Panc1 (cell line): ENCODE measurements at regions not wholly inside any gene's neighbourhood (a gene's known extent, or its start where the extent isn't known, plus 50 kb on each side); places are given as distances from the start of the nearest gene placed in this dataset.
"Not testable (repeated sequence)": the region's sequence is repeated elsewhere in the genome, so short reads cannot be mapped to it uniquely, and the experiment has no call there.

Experiments
- ATAC-seq: fragments of 200-7000 bp; cut with Tn5 transposase; 2 replicates; pipeline ENCODE4 v1.9.1; 2020; ENCODE audit warnings: mild to moderate bottlenecking, moderate library complexity
- BruUV-seq: library from RNA; stranded (reverse); fragments of 400-500 nt; replicated peaks from 2 replicates; lab custom pipeline; 2021; lab: Mats Ljungman, UMichigan
- CTCF ChIA-PET: fragments of 300-600 bp; sonication (Branson Sonifier 250); formaldehyde crosslinking; loops from one replicate; lab custom pipeline; 2022; ENCODE audit warnings: antibody characterized with exemption; lab: Charles Lee
- POLR2A ChIA-PET: fragments of 300-600 bp; sonication (Branson Sonifier 250); formaldehyde crosslinking; loops from one replicate; lab custom pipeline; 2022; ENCODE audit warnings: antibody characterized with exemption; lab: Charles Lee
- DNase-seq: peaks from one replicate; pipeline ENCODE4 v3.0.0-alpha.2; 2010; ENCODE audit warnings: low read depth, low spot score
- H3K27ac ChIP-seq: 2 replicates; pipeline ENCODE4 v1.5.1; 2011; ENCODE audit warnings: mild to moderate bottlenecking, low read length, inconsistent platforms
- H3K27me3 ChIP-seq: fragments of 200-500 bp; sonication (Bioruptor generic); 2 replicates; pipeline ENCODE4 v1.6.0; 2014; ENCODE audit warnings: low read length, inconsistent platforms; ENCODE audit not compliant: control insufficient read depth, insufficient read depth
- H3K36me3 ChIP-seq: fragments of 200-500 bp; sonication (Bioruptor generic); 2 replicates; pipeline ENCODE4 v1.5.1; 2014; ENCODE audit warnings: inconsistent platforms, mild to moderate bottlenecking, low read length, moderate library complexity; ENCODE audit not compliant: control insufficient read depth, insufficient read depth
- H3K4me1 ChIP-seq: 2 replicates; pipeline ENCODE4 v1.5.1; 2011; ENCODE audit warnings: inconsistent platforms, mild to moderate bottlenecking, low read length, moderate library complexity; ENCODE audit not compliant: control insufficient read depth, insufficient read depth
- H3K4me3 ChIP-seq, 2 experiments: 2 replicates each; pipeline ENCODE4 v1.5.1; 2011 to 2012; ENCODE audit warnings: low read depth in 2 of 2, low read length in 2 of 2, mild to moderate bottlenecking in 2 of 2, inconsistent platforms in 1 of 2, moderate library complexity in 1 of 2
- H3K9me3 ChIP-seq: fragments of 200-500 bp; sonication (Bioruptor generic); 2 replicates; pipeline ENCODE4 v1.5.1; 2014; ENCODE audit warnings: low read depth, mild to moderate bottlenecking, inconsistent platforms, low read length, moderate library complexity; ENCODE audit not compliant: control insufficient read depth, insufficient read depth
- POLR2AphosphoS5 ChIP-seq: IDR thresholded peaks from 2 replicates; pipeline ENCODE4 v1.6.1; 2012; ENCODE audit warnings: mild to moderate bottlenecking, low read depth, low read length, moderate library complexity
- SIN3A ChIP-seq: IDR thresholded peaks from 2 replicates; pipeline ENCODE4 v1.6.1; 2012; ENCODE audit warnings: low read depth, mild to moderate bottlenecking, low read length, moderate library complexity, borderline replicate concordance; ENCODE audit not compliant: insufficient read depth
- TCF7L2 ChIP-seq: IDR thresholded peaks from 2 replicates; pipeline ENCODE4 v1.6.1; 2011; ENCODE audit warnings: mild to moderate bottlenecking, low read depth, low read length, inconsistent platforms
- in situ Hi-C: cut with HindIII; loops from 2 replicates; pipeline ENCODE4 v1.10.0; 2016; ENCODE audit warnings: low sequenced_read_pairs, low pct_unique_long_range_greater_than_20kb
- intact Hi-C: fragments of 100-400 bp; cut with micrococcal nuclease; formaldehyde crosslinking; loops from one replicate; pipeline ENCODE4 v1.10.0; 2022; ENCODE audit not compliant: unreplicated experiment
- TF ChIP-seq, protein P1 (sequence below), 2 experiments: IDR thresholded peaks; 2 replicates each; pipeline ENCODE4 v1.6.1; 2011 to 2012; ENCODE audit warnings: low read depth in 2 of 2, control low read depth in 1 of 2, low read length in 1 of 2, mild to moderate bottlenecking in 1 of 2, moderate library complexity in 1 of 2; ENCODE audit not compliant: insufficient read depth in 1 of 2

DNA sequence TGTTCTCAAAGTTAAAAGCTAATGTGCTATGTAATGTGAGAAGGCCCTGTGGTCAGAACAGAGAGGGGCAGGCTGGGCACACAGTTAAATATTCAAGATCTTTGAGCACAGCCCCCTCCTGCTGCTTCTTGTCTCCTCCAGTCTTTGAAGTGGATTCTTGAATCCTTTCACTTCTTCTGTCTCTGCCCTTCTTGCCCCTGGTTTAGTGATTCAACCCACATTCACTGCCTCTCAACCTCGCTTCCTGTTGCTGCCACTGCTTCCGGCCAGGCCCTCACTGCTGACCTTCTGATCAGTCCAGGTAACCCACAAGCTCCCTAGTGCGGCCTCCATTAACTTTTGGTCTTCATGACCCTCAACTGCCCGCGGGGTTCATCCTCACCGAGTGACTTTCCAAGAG, 417.3 kb upstream of the NOX3 start:
- ATAC-seq: no peak
- no TSS peak for BruUV-seq
- CTCF ChIA-PET: no interaction called here

DNA sequence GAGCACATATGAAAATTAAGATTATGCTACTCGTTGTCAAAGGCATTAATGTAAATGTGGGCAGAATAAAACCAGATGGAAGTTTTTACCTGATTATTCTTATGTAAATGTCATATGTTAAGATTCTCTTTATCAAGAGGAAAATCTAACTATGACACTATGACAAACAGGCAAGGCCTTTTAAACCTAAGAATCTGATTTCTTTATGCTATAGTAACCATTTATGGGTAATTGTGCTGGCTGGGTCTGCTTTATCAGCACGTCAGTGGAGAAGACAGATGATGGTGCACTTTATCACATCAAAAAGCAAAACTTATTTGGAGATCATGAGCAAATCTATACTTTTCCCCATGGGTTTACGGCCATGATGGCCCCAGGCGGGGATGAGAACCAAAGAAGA, 412.0 kb upstream of the NOX3 start:
- in situ Hi-C loops: no loop called here
- CTCF ChIA-PET: no interaction called here
- TF ChIP-seq TCF7L2 (no peak), SIN3A (no peak)
- TF ChIP-seq, protein P1, sequence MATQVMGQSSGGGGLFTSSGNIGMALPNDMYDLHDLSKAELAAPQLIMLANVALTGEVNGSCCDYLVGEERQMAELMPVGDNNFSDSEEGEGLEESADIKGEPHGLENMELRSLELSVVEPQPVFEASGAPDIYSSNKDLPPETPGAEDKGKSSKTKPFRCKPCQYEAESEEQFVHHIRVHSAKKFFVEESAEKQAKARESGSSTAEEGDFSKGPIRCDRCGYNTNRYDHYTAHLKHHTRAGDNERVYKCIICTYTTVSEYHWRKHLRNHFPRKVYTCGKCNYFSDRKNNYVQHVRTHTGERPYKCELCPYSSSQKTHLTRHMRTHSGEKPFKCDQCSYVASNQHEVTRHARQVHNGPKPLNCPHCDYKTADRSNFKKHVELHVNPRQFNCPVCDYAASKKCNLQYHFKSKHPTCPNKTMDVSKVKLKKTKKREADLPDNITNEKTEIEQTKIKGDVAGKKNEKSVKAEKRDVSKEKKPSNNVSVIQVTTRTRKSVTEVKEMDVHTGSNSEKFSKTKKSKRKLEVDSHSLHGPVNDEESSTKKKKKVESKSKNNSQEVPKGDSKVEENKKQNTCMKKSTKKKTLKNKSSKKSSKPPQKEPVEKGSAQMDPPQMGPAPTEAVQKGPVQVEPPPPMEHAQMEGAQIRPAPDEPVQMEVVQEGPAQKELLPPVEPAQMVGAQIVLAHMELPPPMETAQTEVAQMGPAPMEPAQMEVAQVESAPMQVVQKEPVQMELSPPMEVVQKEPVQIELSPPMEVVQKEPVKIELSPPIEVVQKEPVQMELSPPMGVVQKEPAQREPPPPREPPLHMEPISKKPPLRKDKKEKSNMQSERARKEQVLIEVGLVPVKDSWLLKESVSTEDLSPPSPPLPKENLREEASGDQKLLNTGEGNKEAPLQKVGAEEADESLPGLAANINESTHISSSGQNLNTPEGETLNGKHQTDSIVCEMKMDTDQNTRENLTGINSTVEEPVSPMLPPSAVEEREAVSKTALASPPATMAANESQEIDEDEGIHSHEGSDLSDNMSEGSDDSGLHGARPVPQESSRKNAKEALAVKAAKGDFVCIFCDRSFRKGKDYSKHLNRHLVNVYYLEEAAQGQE (IDR thresholded peaks at IDR 0.05; ENCODE audit: insufficient read depth in 1 of 2, low read depth in 2 of 2, low read length in 1 of 2): no peak
- no peak for DNase-seq
- Histone ChIP-seq H3K9me3 (no peaks in the 10 kb centered on the region), H3K4me3 (no peak overlapping the region), H3K4me1 (no peaks in the 10 kb centered on the region), H3K36me3 (no peaks in the 10 kb centered on the region), H3K27me3 (no peaks in the 10 kb centered on the region), H3K27ac (no peak overlapping the region)
- BruUV-seq: no TSS peak
- no peak for ATAC-seq
- POLR2A ChIA-PET: no interaction called here
- intact Hi-C loops: no loop called here

More for the DNA sequence above, 417.3 kb upstream of the NOX3 start:
- intact Hi-C loops: no loop called here
- in situ Hi-C loops: no loop called here
- DNase-seq: no peak
- POLR2A ChIA-PET: no interaction called here
- TF ChIP-seq SIN3A (no peak), POLR2AphosphoS5 (no peak)
- TF ChIP-seq, protein P1 (IDR thresholded peaks at IDR 0.05; ENCODE audit: insufficient read depth in 1 of 2, low read depth in 2 of 2, low read length in 1 of 2): no peak
- Histone ChIP-seq H3K27me3 (no peaks in the 10 kb centered on the region), H3K9me3 (no peaks in the 10 kb centered on the region), H3K36me3 (no peaks in the 10 kb centered on the region), H3K4me3 (no peak overlapping the region), H3K4me1 (no peaks in the 10 kb centered on the region), H3K27ac (no peak overlapping the region)

DNA sequence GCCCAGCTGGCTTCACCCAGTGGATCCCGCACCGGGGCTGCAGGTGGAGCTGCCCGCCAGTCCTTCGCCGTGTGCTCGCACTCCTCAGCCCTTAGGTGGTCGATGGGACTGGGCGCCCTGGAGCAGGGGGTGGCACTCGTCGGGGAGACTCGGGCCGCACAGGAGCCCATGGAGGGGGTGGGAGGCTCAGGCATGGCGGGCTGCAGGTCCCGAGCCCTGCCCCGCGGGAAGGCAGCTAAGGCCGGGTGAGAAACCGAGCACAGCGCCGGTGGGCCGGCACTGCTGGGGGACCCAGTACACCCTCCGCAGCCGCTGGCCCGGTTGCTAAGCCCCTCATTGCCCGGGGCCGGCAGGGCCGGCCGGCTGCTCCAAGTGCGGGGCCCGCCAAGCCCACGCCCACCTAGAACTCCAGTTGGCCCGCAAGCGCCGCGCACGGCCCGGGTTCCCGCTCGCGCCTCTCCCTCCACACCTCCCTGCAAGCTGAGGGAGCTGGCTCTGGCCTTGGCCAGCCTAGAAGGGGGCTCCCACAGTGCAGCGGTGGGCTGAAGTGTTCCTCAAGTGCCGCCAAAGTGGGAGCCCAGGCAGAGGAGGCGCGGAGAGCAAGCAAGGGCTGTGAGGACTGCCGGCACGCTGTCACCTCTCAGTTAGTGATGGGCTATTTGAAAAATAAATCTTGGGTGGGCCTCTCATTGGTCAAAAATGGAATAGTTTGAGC, 411.2 kb upstream of the NOX3 start:
- intact Hi-C loops, H3K4me1 ChIP-seq, DNase-seq, H3K4me3 ChIP-seq, H3K9me3 ChIP-seq, H3K27ac ChIP-seq, H3K27me3 ChIP-seq, H3K36me3 ChIP-seq, ATAC-seq, POLR2A ChIA-PET, in situ Hi-C loops, BruUV-seq, CTCF ChIA-PET: not testable (repeated sequence)
